ENCODE measurements at regions not wholly inside any gene's neighbourhood (a gene's known extent, or its start where the extent isn't known, plus 50 kb on each side); places are given as distances from the start of the nearest gene placed in this dataset.
"Not testable (repeated sequence)": the region's sequence is repeated elsewhere in the genome, so short reads cannot be mapped to it uniquely, and the experiment has no call there.

DNA sequence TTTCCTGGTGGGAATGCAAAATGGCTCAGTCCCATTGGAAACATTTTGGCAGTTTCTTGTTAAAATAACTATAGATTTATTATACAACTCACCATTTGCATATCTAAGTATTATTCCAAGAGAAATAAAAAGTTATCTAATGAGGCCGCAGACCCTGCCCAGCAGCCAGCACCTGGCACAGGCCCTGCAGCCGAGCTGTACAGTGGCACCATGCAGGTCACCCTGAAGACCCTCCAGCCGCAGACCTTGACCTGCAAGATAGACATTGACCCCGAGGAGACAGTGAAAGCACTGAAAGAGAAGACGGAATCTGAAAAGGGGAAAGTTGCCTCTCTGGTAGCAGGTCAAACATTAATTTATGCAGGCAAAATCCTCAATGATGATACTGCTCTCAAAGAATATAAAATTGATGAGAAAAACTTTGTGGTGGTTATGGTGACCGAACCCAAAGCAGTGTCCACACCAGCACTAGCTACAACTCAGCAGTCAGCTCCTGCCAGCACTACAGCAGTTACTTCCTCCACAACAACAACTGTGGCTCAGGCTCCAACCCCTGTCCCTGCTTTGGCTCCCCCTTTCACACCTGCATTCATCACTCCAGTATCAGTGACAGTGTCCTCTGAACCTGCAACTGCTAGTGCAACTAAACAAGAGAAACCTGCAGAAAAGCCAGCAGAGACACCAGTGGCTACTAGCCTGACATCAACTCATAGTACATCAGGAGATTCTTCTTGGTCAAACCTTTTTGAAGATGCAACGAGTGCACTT lies 113.5 kb upstream of the SATB1 start:
- no peaks in the 10 kb centered on the region for H3K27me3 ChIP-seq (ENCODE audit: control insufficient read depth, insufficient read depth, low read length)
- H3K4me3 ChIP-seq (ENCODE audit: low read length) = no peak overlapping the region
- no peak overlapping the region for H3K27ac ChIP-seq (ENCODE audit: low read length)
- no peaks in the 10 kb centered on the region for H3K4me1 ChIP-seq (ENCODE audit: control insufficient read depth, insufficient read depth, low read length)
- DNase-seq = no peak
- no peaks in the 10 kb centered on the region for H3K9me3 ChIP-seq (ENCODE audit: control insufficient read depth, low read depth, low read length)
- H3K36me3 ChIP-seq (ENCODE audit: control insufficient read depth, insufficient read depth, low read length) = no peaks in the 10 kb centered on the region
- WGBS (ENCODE audit: insufficient coverage, low lambda C conversion rate) = no CpG with 5 or more reads among the region's 7 CpGs

GRCh38 chr3:18533039-18533438 lies 107.9 kb upstream of the SATB1 start:
- WGBS (ENCODE audit: insufficient coverage, low lambda C conversion rate) = no CpG with 5 or more reads among the region's 2 CpGs
- Histone ChIP-seq H3K27ac (ENCODE audit: low read length) (no peak overlapping the region), H3K27me3 (ENCODE audit: control insufficient read depth, insufficient read depth, low read length) (no peaks in the 10 kb centered on the region), H3K9me3 (ENCODE audit: control insufficient read depth, low read depth, low read length) (no peaks in the 10 kb centered on the region), H3K4me3 (ENCODE audit: low read length) (no peak overlapping the region), H3K36me3 (ENCODE audit: control insufficient read depth, insufficient read depth, low read length) (no peaks in the 10 kb centered on the region), H3K4me1 (ENCODE audit: control insufficient read depth, insufficient read depth, low read length) (no peaks in the 10 kb centered on the region)
- no peak for DNase-seq

DNA sequence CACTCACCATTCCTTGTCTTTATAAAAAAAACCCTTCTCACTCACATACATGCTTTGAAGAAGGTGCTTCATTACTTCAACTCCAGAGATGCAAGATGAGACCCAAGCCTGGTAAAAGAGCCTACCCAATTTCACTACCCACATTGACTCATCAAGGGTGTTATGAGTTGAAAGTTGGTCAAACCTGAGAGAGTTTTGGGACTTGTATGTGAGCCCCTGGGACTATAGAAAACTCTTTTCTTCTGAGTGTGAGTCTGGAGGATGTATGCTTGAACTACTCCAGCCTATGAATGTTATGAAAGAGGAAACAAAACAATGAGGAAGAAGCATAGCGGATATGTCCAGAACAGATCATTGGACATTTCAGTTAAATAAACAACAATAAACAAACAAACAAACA lies 106.5 kb upstream of the SATB1 start:
- no peak overlapping the region for H3K4me3 ChIP-seq (ENCODE audit: low read length)
- H3K36me3 ChIP-seq (ENCODE audit: control insufficient read depth, insufficient read depth, low read length) = no peaks in the 10 kb centered on the region
- H3K4me1 ChIP-seq (ENCODE audit: control insufficient read depth, insufficient read depth, low read length) = no peaks in the 10 kb centered on the region
- H3K27ac ChIP-seq (ENCODE audit: low read length) = no peak overlapping the region
- H3K27me3 ChIP-seq (ENCODE audit: control insufficient read depth, insufficient read depth, low read length) = no peaks in the 10 kb centered on the region
- DNase-seq = no peak
- no peaks in the 10 kb centered on the region for H3K9me3 ChIP-seq (ENCODE audit: control insufficient read depth, low read depth, low read length)
- no CpG with 5 or more reads among the region's 1 CpG for WGBS (ENCODE audit: insufficient coverage, low lambda C conversion rate)

- H3K27me3 ChIP-seq (ENCODE audit: control insufficient read depth, insufficient read depth, low read length) = no peaks in the 10 kb centered on the region
- no peak overlapping the region for H3K27ac ChIP-seq (ENCODE audit: low read length)
- no peaks in the 10 kb centered on the region for H3K4me1 ChIP-seq (ENCODE audit: control insufficient read depth, insufficient read depth, low read length)
- H3K36me3 ChIP-seq (ENCODE audit: control insufficient read depth, insufficient read depth, low read length) = no peaks in the 10 kb centered on the region
- no peak for DNase-seq
- no peaks in the 10 kb centered on the region for H3K9me3 ChIP-seq (ENCODE audit: control insufficient read depth, low read depth, low read length)
- WGBS (ENCODE audit: insufficient coverage, low lambda C conversion rate) = no CpG with 5 or more reads among the region's 1 CpG
- no peak overlapping the region for H3K4me3 ChIP-seq (ENCODE audit: low read length)
Observed at GRCh38 chr3:18529631-18530030, 104.5 kb upstream of the SATB1 start.

DNA sequence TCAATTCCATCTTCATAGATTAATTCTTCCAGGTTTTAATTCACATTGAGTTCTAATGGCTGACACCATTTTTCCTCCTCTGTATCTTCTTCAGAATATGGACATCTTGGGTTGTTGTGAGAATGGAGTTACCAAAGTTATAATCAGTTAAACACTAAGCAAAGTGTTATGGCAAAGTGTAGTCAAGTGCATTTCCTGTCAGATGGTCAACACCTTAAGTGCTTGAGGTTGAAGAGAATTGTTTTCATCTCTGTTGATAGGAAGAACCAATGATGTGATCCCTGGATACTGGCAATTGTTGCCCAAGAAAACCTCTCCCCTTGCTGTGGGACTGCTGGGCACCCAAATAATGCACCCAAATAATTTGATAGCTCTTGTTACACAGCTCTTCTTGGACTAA lies 102.6 kb upstream of the SATB1 start:
- no peak for DNase-seq

DNA sequence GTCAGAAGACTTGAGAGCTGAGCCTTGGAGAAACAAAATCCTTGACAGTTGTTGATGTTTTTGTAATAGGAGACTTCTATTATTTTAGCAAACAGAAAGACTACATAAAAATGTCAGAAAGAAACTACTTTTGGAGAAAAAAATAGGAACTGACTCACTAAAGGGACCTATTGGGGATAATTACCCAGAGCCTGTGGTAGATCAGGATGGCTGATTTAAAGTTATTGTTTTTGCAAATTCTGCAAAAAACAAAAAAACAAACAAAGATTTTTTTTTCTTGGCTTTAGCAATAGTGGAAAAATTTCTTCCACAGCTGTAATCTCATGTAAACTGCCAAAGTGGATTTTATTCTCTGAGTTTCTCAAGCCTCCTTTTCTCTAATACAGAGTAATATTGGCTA lies 101.5 kb upstream of the SATB1 start:
- Histone ChIP-seq H3K36me3 (ENCODE audit: control insufficient read depth, insufficient read depth, low read length) (no peaks in the 10 kb centered on the region), H3K27me3 (ENCODE audit: control insufficient read depth, insufficient read depth, low read length) (no peaks in the 10 kb centered on the region), H3K27ac (ENCODE audit: low read length) (no peak overlapping the region), H3K4me1 (ENCODE audit: control insufficient read depth, insufficient read depth, low read length) (no peaks in the 10 kb centered on the region), H3K4me3 (ENCODE audit: low read length) (no peak overlapping the region), H3K9me3 (ENCODE audit: control insufficient read depth, low read depth, low read length) (no peaks in the 10 kb centered on the region)
- no peak for DNase-seq

More for the DNA sequence above, 102.6 kb upstream of the SATB1 start:
- no peaks in the 10 kb centered on the region for H3K27me3 ChIP-seq (ENCODE audit: control insufficient read depth, insufficient read depth, low read length)
- no peaks in the 10 kb centered on the region for H3K4me1 ChIP-seq (ENCODE audit: control insufficient read depth, insufficient read depth, low read length)
- H3K36me3 ChIP-seq (ENCODE audit: control insufficient read depth, insufficient read depth, low read length) = no peaks in the 10 kb centered on the region
- no peak overlapping the region for H3K27ac ChIP-seq (ENCODE audit: low read length)
- H3K4me3 ChIP-seq (ENCODE audit: low read length) = no peak overlapping the region
- H3K9me3 ChIP-seq (ENCODE audit: control insufficient read depth, low read depth, low read length) = no peaks in the 10 kb centered on the region

DNA sequence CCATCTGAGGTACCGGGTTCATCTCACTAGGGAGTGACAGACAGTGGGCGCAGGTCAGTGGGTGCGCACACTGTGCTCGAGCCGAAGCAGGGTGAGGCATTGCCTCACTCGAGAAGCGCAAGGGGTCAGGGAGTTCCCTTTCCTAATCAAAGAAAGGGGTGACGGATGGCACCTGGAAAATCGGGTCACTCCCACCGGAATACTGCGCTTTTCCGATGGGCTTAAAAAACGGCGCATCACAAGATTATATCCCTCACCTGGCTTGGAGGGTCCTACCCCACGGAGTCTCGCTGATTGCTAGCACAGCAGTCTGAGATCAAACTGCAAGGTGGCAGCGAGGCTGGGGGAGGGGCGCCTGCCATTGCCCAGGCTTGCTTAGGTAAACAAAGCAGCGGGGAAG lies 91.0 kb upstream of the SATB1 start:
- H3K9me3 ChIP-seq (ENCODE audit: control insufficient read depth, low read depth, low read length); H3K4me3 ChIP-seq (ENCODE audit: low read length); H3K36me3 ChIP-seq (ENCODE audit: control insufficient read depth, insufficient read depth, low read length); H3K4me1 ChIP-seq (ENCODE audit: control insufficient read depth, insufficient read depth, low read length); DNase-seq; H3K27me3 ChIP-seq (ENCODE audit: control insufficient read depth, insufficient read depth, low read length); H3K27ac ChIP-seq (ENCODE audit: low read length): not testable (repeated sequence)
- WGBS (ENCODE audit: insufficient coverage, low lambda C conversion rate) = no CpG with 5 or more reads among the region's 19 CpGs

- Histone ChIP-seq H3K4me1 (ENCODE audit: control insufficient read depth, insufficient read depth, low read length) (no peaks in the 10 kb centered on the region), H3K9me3 (ENCODE audit: control insufficient read depth, low read depth, low read length) (no peaks in the 10 kb centered on the region), H3K27me3 (ENCODE audit: control insufficient read depth, insufficient read depth, low read length) (no peaks in the 10 kb centered on the region), H3K36me3 (ENCODE audit: control insufficient read depth, insufficient read depth, low read length) (no peaks in the 10 kb centered on the region), H3K4me3 (ENCODE audit: low read length) (no peak overlapping the region), H3K27ac (ENCODE audit: low read length) (no peak overlapping the region)
- no peak for DNase-seq
- WGBS (ENCODE audit: insufficient coverage, low lambda C conversion rate) = 90% methylated on average over 2 of the region's 3 CpGs
Observed at GRCh38 chr3:18513091-18513490, 88.0 kb upstream of the SATB1 start.

DNA sequence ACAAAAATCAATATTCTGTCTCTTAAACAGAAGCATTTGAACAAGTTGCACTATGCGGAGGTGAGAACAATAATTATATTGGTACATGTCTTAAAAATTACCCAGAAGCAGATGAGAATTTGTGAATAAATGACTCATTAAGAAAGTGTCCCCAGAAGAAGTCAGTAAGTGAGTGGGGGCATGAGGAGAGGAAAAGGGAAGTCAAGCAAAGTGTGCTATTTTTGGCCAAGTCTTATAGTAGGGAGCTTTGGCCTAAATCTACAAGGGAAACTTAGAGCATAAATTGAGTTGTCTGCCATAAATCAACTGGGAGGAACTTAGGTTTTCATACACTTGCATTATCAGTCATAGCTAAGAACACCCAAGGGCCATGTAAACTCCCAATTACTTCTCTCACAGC lies 86.9 kb upstream of the SATB1 start:
- no peak overlapping the region for H3K27ac ChIP-seq (ENCODE audit: low read length)
- WGBS (ENCODE audit: insufficient coverage, low lambda C conversion rate) = no CpG with 5 or more reads among the region's 1 CpG
- no peaks in the 10 kb centered on the region for H3K9me3 ChIP-seq (ENCODE audit: control insufficient read depth, low read depth, low read length)
- H3K4me1 ChIP-seq (ENCODE audit: control insufficient read depth, insufficient read depth, low read length) = no peaks in the 10 kb centered on the region
- no peaks in the 10 kb centered on the region for H3K27me3 ChIP-seq (ENCODE audit: control insufficient read depth, insufficient read depth, low read length)
- no peaks in the 10 kb centered on the region for H3K36me3 ChIP-seq (ENCODE audit: control insufficient read depth, insufficient read depth, low read length)
- H3K4me3 ChIP-seq (ENCODE audit: low read length) = no peak overlapping the region
- DNase-seq = no peak

DNA sequence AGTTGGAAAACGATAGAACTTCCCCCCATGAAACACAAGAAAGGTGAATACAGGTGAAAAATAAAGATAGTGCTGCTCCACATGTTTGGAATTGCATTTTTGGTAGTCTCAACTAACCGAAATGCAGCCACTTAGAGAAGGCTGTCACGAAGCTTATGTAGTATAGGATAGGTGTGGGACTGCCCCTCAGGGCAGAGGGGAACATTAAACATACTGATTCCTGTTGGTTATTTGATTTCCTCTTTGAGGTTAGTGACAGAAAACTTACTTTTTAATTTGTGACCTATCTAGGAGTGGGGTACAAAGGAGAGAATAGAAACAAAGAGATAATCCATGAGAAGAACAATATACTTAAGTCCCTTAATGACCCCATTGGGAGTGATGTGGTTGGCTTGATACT lies 85.8 kb upstream of the SATB1 start:
- no peak overlapping the region for H3K4me3 ChIP-seq (ENCODE audit: low read length)
- no peak for DNase-seq
- no peaks in the 10 kb centered on the region for H3K36me3 ChIP-seq (ENCODE audit: control insufficient read depth, insufficient read depth, low read length)
- 88% methylated on average over 1 of the region's 3 CpGs for WGBS (ENCODE audit: insufficient coverage, low lambda C conversion rate)
- H3K9me3 ChIP-seq (ENCODE audit: control insufficient read depth, low read depth, low read length) = no peaks in the 10 kb centered on the region
- no peaks in the 10 kb centered on the region for H3K27me3 ChIP-seq (ENCODE audit: control insufficient read depth, insufficient read depth, low read length)
- H3K4me1 ChIP-seq (ENCODE audit: control insufficient read depth, insufficient read depth, low read length) = no peaks in the 10 kb centered on the region
- no peak overlapping the region for H3K27ac ChIP-seq (ENCODE audit: low read length)

DNA sequence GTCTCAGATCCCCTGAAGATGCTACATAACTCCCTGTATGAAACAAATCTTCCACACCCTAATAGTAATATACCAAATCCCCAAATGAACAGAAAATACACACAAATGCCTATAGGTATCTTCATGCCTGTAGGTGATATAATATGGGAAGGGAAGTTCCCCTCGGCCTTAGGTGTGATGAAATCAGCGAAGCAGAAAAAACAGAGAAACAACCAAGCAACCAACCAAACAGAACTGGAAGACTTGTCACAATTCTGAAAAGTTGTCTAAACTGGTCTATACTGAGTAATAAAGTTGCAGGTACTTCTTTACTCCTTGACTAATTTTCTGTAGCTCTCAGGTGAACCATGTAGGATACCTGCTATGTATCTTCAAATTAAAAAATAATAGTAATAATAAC lies 82.2 kb upstream of the SATB1 start:
- Histone ChIP-seq H3K9me3 (ENCODE audit: control insufficient read depth, low read depth, low read length) (no peaks in the 10 kb centered on the region), H3K27me3 (ENCODE audit: control insufficient read depth, insufficient read depth, low read length) (no peaks in the 10 kb centered on the region), H3K27ac (ENCODE audit: low read length) (no peak overlapping the region), H3K36me3 (ENCODE audit: control insufficient read depth, insufficient read depth, low read length) (no peaks in the 10 kb centered on the region), H3K4me1 (ENCODE audit: control insufficient read depth, insufficient read depth, low read length) (no peaks in the 10 kb centered on the region), H3K4me3 (ENCODE audit: low read length) (no peak overlapping the region)
- WGBS (ENCODE audit: insufficient coverage, low lambda C conversion rate) = 100% methylated on average over 2 of the region's 2 CpGs
- no peak for DNase-seq

Data from large intestine (tissue), 3 donors.